Gastroesophageal sphincter (tissue), 3 donors: ENCODE measurements at regions not wholly inside any gene's neighbourhood (a gene's known extent, or its start where the extent isn't known, plus 50 kb on each side); places are given as distances from the start of the nearest gene placed in this dataset.

Experiments used
- CTCF ChIP-seq, 4 experiments: fragments of 200-600 bp in 2 of 4; fragments of 450-650 bp in 2 of 4; sonication (generic) in 1 of 4; IDR thresholded peaks; one replicate each; pipeline ENCODE4 v1.5.1; 2017 to 2019; ENCODE audit warnings: antibody characterized with exemption in 4 of 4, mild to moderate bottlenecking in 2 of 4, moderate library complexity in 2 of 4
- EP300 ChIP-seq: sonication (generic); formaldehyde crosslinking; IDR thresholded peaks from one replicate; pipeline ENCODE4 v1.6.1; 2017; ENCODE audit warnings: antibody characterized with exemption, mild to moderate bottlenecking
- POLR2A ChIP-seq, 2 donors: fragments of 450-650 bp; IDR thresholded peaks; one replicate each; pipeline ENCODE4 v1.6.1; 2017; ENCODE audit warnings: antibody characterized with exemption in 2 of 2, mild to moderate bottlenecking in 2 of 2, moderate library complexity in 1 of 2
- POLR2AphosphoS5 ChIP-seq: sonication (generic); formaldehyde crosslinking; IDR thresholded peaks from one replicate; pipeline ENCODE4 v1.6.1; 2017; ENCODE audit warnings: antibody characterized with exemption

DNA sequence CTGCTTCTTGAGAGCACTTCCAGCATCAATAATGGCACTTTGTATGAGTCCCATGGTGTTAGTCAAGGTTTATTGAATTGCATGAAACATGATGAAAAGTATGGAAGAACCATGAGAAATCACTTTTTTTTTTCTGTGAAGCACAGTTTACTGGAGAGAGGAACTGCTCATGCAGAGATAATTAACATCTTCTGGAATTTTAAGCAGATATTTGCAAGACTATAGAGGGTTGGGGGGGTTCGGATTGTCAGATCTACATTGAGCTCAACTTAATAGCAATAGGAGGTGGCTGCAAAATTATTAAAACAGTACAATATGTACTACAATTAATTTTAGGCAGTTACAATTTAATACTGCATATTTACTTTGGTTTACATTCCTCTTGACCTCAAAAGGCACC lies 204.4 kb upstream of the CDH10 start:
- no peak for TF ChIP-seq CTCF (IDR thresholded peaks at IDR 0.05)
- no peak for TF ChIP-seq POLR2AphosphoS5
- no peak for TF ChIP-seq POLR2A (IDR thresholded peaks at IDR 0.05)
- no peak for TF ChIP-seq EP300
